HG02981 (cell line): ENCODE measurements at regions not wholly inside any gene's neighbourhood (a gene's known extent, or its start where the extent isn't known, plus 50 kb on each side); places are given as distances from the start of the nearest gene placed in this dataset.

Experiments
- ATAC-seq: cut with Tn5 transposase; IDR thresholded peaks from one replicate; pipeline ENCODE4 v1.9.1; 2021; ENCODE audit warnings: mild to moderate bottlenecking, moderate library complexity; ENCODE audit not compliant: unreplicated experiment

- ATAC-seq: no peak
Observed at GRCh38 chr13:90068658-90069057, 1278.8 kb upstream of the MIR17HG start.

- ATAC-seq: no peak
Observed at GRCh38 chr13:90070362-90070761, 1277.1 kb upstream of the MIR17HG start.

GRCh38 chr13:90070837-90071525 lies 1276.5 kb upstream of the MIR17HG start:
- no peak for ATAC-seq

GRCh38 chr13:90084684-90085290 lies 1262.7 kb upstream of the MIR17HG start:
- ATAC-seq: no peak

GRCh38 chr13:90089051-90089450 lies 1258.4 kb upstream of the MIR17HG start:
- no peak for ATAC-seq

- ATAC-seq: no peak
Observed at GRCh38 chr13:90091611-90092010, 1255.9 kb upstream of the MIR17HG start.

- ATAC-seq: no peak
Observed at GRCh38 chr13:90094357-90094756, 1253.1 kb upstream of the MIR17HG start.

- ATAC-seq: no peak
Observed at GRCh38 chr13:90098577-90098976, 1248.9 kb upstream of the MIR17HG start.

- ATAC-seq: no peak
Observed at GRCh38 chr13:90099847-90100246, 1247.6 kb upstream of the MIR17HG start.

- ATAC-seq: no peak
Observed at GRCh38 chr13:90103099-90103784, 1244.2 kb upstream of the MIR17HG start.

- ATAC-seq: no peak
Observed at GRCh38 chr13:90104764-90105163, 1242.7 kb upstream of the MIR17HG start.

GRCh38 chr13:90105276-90105675 lies 1242.2 kb upstream of the MIR17HG start:
- ATAC-seq: no peak

GRCh38 chr13:90105849-90106496 lies 1241.5 kb upstream of the MIR17HG start:
- no peak for ATAC-seq

- no peak for ATAC-seq
Observed at GRCh38 chr13:90107661-90108060, 1239.8 kb upstream of the MIR17HG start.

GRCh38 chr13:90108547-90108946 lies 1238.9 kb upstream of the MIR17HG start:
- no peak for ATAC-seq

- no peak for ATAC-seq
Observed at GRCh38 chr13:90116121-90116520, 1231.4 kb upstream of the MIR17HG start.

GRCh38 chr13:90118467-90119071 lies 1228.9 kb upstream of the MIR17HG start:
- ATAC-seq: no peak

- ATAC-seq: no peak
Observed at GRCh38 chr13:90120026-90120425, 1227.5 kb upstream of the MIR17HG start.

GRCh38 chr13:90121784-90122183 lies 1225.7 kb upstream of the MIR17HG start:
- no peak for ATAC-seq

GRCh38 chr13:90122531-90122930 lies 1225.0 kb upstream of the MIR17HG start:
- no peak for ATAC-seq

- no peak for ATAC-seq
Observed at GRCh38 chr13:90135558-90135957, 1211.9 kb upstream of the MIR17HG start.
